Effector memory CD8-positive, alpha-beta T cell (primary cell): ENCODE measurements at regions not wholly inside any gene's neighbourhood (a gene's known extent, or its start where the extent isn't known, plus 50 kb on each side); places are given as distances from the start of the nearest gene placed in this dataset.

Experiments
- ATAC-seq: fragments of 150-1000 bp; cut with Tn5 transposase; replicated peaks from 2 replicates; pipeline ENCODE4 v1.10.0; 2021; ENCODE audit warnings: mild to moderate bottlenecking, moderate library complexity
- DNase-seq, 3 experiments: peaks; one replicate each; pipeline ENCODE4 v3.0.0; 2021
- H3K27ac Mint-ChIP-seq, 2 donors: one replicate each; pipeline ENCODE4 v1.8.0; 2022; ENCODE audit warnings: mild to moderate bottlenecking in 2 of 2, mixed read lengths in 2 of 2, moderate library complexity in 2 of 2
- H3K27me3 Mint-ChIP-seq, 2 donors: one replicate each; pipeline ENCODE4 v1.8.0; 2022; ENCODE audit warnings: mixed read lengths in 2 of 2
- H3K36me3 Mint-ChIP-seq: one replicate; pipeline ENCODE4 v1.8.0; 2022; ENCODE audit warnings: mild to moderate bottlenecking, moderate library complexity, mixed read lengths; ENCODE audit not compliant: insufficient read depth
- H3K4me1 Mint-ChIP-seq, 2 donors: one replicate each; pipeline ENCODE4 v1.8.0; 2022; ENCODE audit warnings: low read depth in 2 of 2, mixed read lengths in 2 of 2
- H3K4me3 Mint-ChIP-seq, 2 donors: one replicate each; pipeline ENCODE4 v1.8.0; 2022; ENCODE audit warnings: mild to moderate bottlenecking in 2 of 2, mixed read lengths in 2 of 2, moderate library complexity in 2 of 2
- H3K9me3 Mint-ChIP-seq, 2 donors: one replicate each; pipeline ENCODE4 v1.8.0; 2022; ENCODE audit warnings: mixed read lengths in 2 of 2

DNA sequence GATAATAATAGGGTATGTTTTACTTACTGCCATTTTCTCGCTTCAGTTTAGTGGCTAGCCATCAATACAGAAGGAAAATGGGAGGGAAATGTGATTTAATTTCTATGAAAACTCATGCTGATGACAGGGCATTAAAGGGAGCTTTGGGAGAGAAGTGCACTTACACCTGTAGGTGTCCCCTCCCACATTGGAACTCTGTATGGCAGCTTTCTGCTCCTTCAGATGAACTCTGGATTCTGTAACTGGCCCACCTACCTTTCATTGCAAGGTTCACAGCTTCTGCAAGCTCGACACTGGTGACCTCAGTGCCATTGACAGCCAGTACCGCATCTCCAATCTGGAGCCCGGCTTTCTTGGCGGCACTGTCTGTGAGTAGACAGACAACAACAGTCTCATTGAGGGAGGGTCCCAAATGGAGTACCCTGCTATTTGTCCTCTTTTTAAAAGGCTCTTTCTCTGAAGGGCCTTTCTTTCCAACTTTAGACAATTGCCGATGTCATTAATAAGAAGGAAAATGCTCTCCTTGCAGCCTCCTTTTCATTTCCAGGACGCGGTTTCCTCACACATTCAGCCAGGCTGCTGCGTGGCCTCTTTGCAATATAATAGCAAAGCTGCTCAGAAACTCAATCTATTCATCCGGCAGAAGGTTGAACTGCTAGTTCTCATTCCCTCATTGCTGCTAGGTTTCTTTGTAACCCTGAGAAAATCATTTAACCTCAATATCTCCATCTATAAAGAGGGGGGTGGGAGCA is 63.6 kb downstream of the NUDT12 start:
- DNase-seq (no peak), ATAC-seq (no peak)
- Mint-ChIP-seq H3K4me1 (no peaks in the 10 kb centered on the region), H3K36me3 (no peaks in the 10 kb centered on the region), H3K9me3 (no peaks in the 10 kb centered on the region), H3K27ac (no peak overlapping the region), H3K27me3 (peaks cover 16 to 18% of the 10 kb centered on the region in 2 donors), H3K4me3 (no peak overlapping the region)

DNA sequence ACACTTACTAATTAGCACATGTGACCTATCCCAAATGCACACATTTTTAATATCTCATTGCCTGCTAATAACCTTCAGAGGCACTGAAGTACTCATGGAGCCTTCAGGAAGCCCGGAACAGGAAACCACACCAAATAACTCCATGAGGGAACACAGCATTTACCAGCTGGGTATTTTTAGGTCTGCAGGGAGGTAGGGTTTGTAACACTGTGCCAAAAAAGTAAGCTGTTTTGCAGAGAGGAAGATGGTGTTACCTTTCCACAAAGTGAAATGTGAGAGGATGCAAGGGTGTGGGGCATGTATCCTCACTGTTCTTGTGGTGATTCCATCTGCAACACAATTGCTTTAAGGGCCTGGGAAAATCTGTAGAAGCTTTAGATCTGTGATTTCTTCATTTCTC is 64.4 kb downstream of the NUDT12 start:
- H3K27ac Mint-ChIP-seq = no peak overlapping the region
- H3K36me3 Mint-ChIP-seq = no peaks in the 10 kb centered on the region
- H3K4me1 Mint-ChIP-seq = no peaks in the 10 kb centered on the region
- H3K4me3 Mint-ChIP-seq = no peak overlapping the region
- DNase-seq (no peak), ATAC-seq (no peak)
- H3K27me3 Mint-ChIP-seq = peaks cover 18 to 22% of the 10 kb centered on the region in 2 donors
- no peaks in the 10 kb centered on the region for H3K9me3 Mint-ChIP-seq

DNA sequence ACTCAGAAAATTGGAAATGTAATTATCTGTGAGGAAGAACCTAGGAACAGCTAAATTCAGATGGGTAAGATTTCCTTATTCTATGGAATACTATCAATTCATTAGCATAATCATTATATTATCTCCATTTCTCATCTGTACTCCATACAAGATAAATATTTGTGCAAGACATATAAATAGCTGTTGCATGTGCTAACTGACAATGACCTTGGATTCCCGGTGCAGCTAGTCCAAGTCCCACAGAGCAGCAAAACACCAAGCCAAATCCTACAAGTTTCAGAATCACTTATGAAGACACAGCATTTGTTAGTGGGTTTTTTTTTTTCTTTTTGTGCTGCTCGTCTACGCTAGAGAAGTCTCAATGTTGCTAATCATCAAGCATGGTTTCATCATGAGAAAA is 64.8 kb downstream of the NUDT12 start:
- ATAC-seq (no peak), DNase-seq (no peak)
- Mint-ChIP-seq H3K36me3 (no peaks in the 10 kb centered on the region), H3K27ac (no peak overlapping the region), H3K27me3 (peaks cover 18 to 22% of the 10 kb centered on the region in 2 donors), H3K4me3 (no peak overlapping the region), H3K9me3 (no peaks in the 10 kb centered on the region), H3K4me1 (no peaks in the 10 kb centered on the region)

DNA sequence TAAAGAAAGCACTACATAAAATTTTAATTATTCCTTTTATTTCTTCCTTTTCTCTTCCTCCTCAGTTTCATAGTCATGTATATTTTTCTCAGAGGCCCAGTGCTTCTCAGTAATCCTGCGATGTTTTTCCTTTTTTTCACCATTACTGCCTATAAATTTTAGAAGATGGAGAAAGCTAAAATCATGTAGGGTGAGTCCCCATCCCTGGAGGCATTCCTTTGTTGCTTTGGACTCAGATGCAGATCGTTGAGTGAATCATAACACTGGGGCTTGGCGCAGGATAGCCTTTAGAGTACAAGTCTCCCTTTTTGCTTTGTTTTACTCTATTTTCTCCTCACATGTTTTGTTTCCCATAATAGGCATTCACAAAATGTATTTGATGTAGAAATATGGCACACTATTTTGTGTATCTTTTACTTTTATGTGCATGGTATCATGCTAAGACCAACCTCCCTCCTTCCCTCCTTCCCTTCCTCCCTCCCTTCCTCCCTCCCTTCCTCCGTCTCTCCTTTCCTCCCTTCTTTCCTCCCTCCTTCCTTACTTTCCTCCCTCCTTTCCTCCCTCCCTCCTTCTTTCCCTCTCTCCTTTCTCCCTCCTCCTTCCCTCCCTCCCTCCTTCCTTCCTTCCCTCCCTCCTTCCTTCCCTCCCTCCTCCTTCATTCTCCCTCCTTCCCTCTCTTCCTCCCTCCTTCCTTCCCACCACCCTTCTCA is 72.4 kb downstream of the NUDT12 start:
- Mint-ChIP-seq H3K27me3 (peaks cover 3 to 20% of the 10 kb centered on the region in 2 donors), H3K4me1 (peaks cover 0 to 4% of the 10 kb centered on the region in 2 donors), H3K4me3 (no peak overlapping the region), H3K36me3 (no peaks in the 10 kb centered on the region), H3K9me3 (no peaks in the 10 kb centered on the region), H3K27ac (no peak overlapping the region)
- no peak for DNase-seq
- ATAC-seq = no peak

DNA sequence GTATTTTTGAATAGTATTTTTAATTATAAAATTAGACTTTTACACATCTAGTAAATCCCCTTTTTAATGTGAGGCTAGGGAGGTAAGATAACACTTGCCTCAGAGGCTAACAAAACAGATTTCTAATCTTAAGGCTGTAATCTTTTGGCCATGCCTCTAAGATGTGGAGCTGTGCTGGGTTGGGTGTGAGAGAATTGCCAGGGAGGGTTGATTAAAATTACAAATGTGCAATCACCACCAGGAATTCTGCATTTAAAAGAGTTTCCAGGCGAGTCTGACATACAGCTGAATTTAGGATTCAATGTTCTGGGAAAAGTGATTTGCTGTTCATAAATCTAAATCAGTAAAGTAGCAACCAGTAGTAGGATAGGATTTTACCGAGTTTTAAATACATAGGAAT is 73.3 kb downstream of the NUDT12 start:
- H3K4me1 Mint-ChIP-seq = peaks cover 0 to 4% of the 10 kb centered on the region in 2 donors
- no peak for ATAC-seq
- H3K9me3 Mint-ChIP-seq = no peaks in the 10 kb centered on the region
- H3K4me3 Mint-ChIP-seq = no peak overlapping the region
- DNase-seq = no peak
- H3K27ac Mint-ChIP-seq = no peak overlapping the region
- H3K36me3 Mint-ChIP-seq = no peaks in the 10 kb centered on the region
- H3K27me3 Mint-ChIP-seq = peaks cover 0 to 16% of the 10 kb centered on the region in 2 donors

DNA sequence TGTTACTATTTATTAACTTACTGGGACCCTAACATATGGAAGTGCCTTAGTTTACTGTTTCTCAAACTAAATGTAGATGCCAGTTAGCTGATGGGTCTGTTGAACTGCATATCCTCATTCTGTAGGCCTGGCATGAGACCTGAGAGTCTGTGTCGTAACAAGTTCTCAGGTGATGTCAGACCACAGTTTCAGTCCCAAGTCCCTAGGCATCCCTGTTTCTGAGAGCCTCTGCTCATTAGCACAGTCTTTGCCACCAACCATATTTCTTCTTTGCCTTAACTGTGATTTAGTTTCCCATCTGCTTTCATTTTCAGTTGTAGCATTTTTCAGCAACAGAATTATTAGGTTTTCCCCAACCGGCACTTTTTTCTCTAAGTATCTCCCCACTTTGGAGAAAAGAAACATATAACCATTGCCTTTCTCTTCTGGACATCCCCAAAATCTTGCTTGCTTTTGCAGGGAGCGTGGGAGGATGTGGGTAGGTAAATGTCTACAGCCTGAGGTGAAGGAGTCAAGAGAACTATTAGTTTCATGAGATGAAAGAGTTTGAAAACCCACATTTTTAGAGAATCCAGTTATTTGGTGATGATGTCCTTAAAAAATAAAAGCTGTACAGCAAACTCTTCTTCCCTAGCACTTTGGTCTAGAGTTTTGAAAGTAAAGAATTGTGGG is 74.6 kb downstream of the NUDT12 start:
- no peak overlapping the region for H3K4me3 Mint-ChIP-seq
- H3K27ac Mint-ChIP-seq = no peak overlapping the region
- peaks cover 0 to 4% of the 10 kb centered on the region in 2 donors for H3K4me1 Mint-ChIP-seq
- no peaks in the 10 kb centered on the region for H3K36me3 Mint-ChIP-seq
- ATAC-seq (no peak), DNase-seq (no peak)
- no peaks in the 10 kb centered on the region for H3K9me3 Mint-ChIP-seq
- peaks cover 0 to 11% of the 10 kb centered on the region in 2 donors for H3K27me3 Mint-ChIP-seq

DNA sequence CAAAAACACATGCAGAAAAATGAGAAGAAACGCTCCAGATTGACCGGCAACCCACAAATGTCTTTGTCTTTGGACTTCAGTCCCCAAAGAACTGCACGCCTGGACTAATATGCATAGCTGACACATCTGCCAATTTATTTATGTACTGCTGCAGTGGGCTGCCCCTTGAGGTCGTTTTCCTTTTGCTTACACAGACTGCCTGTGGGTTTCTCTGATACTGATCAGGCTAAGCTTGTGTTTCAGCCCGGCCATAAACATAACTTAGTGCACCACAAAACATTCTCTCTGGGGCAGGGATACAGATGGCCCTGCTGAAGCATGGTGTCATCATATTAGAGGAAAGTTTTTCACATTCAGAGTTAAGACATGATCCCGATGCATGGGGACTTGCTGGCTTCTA is 75.4 kb downstream of the NUDT12 start:
- no peak for ATAC-seq
- Mint-ChIP-seq H3K4me1 (peaks cover 0 to 4% of the 10 kb centered on the region in 2 donors), H3K27ac (no peak overlapping the region), H3K9me3 (no peaks in the 10 kb centered on the region), H3K4me3 (no peak overlapping the region), H3K27me3 (peaks cover 0 to 13% of the 10 kb centered on the region in 2 donors), H3K36me3 (no peaks in the 10 kb centered on the region)
- DNase-seq = no peak

DNA sequence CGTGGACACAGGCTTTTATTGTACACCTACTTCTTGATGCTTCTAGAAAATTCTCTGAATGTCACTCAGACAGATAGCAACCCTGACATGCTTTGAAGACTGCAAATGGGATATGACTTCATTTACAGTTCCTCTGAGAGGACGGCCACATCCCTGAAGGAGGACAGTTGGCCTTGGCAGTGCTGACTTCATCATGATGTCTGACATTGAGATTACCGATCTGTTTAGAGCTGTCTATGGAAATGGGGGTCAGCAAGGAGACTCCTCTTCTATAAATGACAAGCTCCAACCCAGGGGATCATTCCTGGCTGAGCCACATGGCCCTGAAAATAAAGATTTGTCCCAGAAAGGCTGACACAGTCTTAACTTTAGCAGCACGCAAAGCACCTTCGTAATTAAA is 75.8 kb downstream of the NUDT12 start:
- Mint-ChIP-seq H3K4me3 (no peak overlapping the region), H3K36me3 (no peaks in the 10 kb centered on the region), H3K9me3 (no peaks in the 10 kb centered on the region), H3K4me1 (peaks cover 0 to 4% of the 10 kb centered on the region in 2 donors), H3K27me3 (peaks cover under 1 to 18% of the 10 kb centered on the region in 2 donors), H3K27ac (no peak overlapping the region)
- no peak for DNase-seq
- ATAC-seq = no peak

DNA sequence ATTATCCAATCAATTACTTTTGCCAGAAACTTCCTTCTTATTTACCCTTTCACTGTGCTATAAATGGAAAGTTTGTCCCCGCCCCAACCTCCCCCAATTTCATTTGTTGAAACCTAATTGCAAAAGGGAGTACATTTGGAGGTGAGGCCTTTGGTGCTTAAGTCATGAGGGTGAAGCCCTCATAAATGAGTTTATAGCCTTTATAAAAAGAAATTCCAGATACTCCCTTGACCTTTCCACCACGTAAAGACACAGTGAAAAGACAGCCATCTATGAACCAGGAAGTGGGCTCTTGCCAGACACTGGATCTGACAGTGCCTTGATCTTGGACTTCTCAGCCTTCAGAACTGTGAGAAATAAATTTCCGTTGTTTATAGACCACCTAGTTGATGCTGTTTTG is 82.3 kb downstream of the NUDT12 start:
- Mint-ChIP-seq H3K27ac (no peak overlapping the region), H3K4me3 (no peak overlapping the region), H3K9me3 (no peaks in the 10 kb centered on the region), H3K27me3 (peaks cover 6 to 20% of the 10 kb centered on the region in 2 donors), H3K36me3 (no peaks in the 10 kb centered on the region), H3K4me1 (no peaks in the 10 kb centered on the region)
- ATAC-seq = no peak
- DNase-seq = no peak

DNA sequence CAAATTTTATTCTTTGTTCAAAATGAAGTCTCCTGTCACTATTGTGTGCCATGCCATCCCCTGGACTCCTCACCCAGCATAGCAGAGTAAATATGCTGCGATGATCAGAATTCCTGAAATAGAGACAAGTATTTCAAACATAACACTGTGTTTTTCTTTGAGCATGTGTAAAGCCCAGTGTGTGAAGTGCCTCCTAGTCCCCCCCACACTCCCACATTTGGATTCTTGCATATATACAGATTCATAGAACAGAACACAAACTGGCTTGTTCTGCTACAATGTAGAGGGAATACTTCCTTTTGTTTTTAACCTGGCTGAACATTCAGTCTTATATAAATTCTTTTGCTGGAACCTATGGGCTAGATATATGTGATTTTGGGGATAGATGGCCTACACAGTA is 84.9 kb downstream of the NUDT12 start:
- H3K27me3 Mint-ChIP-seq = peaks cover 8 to 29% of the 10 kb centered on the region in 2 donors
- no peak for ATAC-seq

DNA sequence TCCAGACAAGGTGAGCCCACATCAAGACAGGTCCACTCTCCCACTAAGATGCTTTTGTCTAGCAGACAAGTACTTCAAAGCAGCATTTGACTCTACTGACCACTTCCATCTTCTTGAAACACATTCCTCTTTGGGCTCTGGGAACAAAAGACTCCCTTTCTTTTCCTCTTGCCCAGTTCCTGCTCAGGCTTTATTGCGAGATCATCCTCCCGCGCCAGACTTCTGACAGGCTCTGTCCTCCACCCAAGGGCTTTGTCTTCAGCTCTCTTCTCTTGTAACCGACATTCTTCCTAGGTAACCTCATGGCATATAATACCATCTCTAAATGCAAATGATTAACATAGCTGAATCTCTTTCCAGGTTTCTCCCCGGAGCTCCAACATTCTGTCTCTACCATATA is 85.8 kb downstream of the NUDT12 start:
- Mint-ChIP-seq H3K9me3 (no peaks in the 10 kb centered on the region), H3K36me3 (no peaks in the 10 kb centered on the region), H3K4me3 (no peak overlapping the region), H3K27ac (no peak overlapping the region), H3K4me1 (no peaks in the 10 kb centered on the region), H3K27me3 (peaks cover 10 to 22% of the 10 kb centered on the region in 2 donors)
- ATAC-seq (no peak), DNase-seq (no peak)

More for the DNA sequence above, 84.9 kb downstream of the NUDT12 start:
- no peak for DNase-seq
- Mint-ChIP-seq H3K4me3 (no peak overlapping the region), H3K9me3 (no peaks in the 10 kb centered on the region), H3K36me3 (no peaks in the 10 kb centered on the region), H3K27ac (no peak overlapping the region), H3K4me1 (no peaks in the 10 kb centered on the region)

DNA sequence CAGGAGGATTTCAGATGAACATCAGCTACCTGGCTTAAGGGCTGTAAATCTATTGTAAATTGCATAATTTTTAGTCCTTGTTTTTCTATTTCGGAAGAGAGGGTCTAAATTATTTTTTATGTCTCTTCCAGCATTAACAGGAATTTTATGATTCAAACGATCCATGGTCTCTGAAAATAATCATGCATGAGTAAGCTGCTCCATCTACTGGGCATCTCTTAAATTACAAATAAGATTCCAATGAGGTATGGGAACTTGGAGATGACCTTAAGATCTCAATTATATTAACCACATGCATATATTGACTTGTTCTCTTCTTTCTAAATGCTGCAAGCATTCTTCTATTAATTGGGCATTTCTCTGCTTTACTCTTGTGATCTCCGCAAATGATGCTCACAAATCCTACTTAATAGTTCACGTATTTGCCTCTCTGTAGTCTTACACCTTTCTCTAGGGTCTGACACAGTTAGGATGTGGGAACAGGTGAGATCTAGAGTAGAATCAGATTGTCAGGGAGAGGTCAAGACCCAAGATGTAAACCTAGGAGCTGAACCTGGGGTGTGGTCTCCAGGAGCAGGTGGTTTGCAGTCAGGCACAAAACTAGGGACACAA is 86.9 kb downstream of the NUDT12 start:
- H3K4me3 Mint-ChIP-seq = no peak overlapping the region
- no peaks in the 10 kb centered on the region for H3K36me3 Mint-ChIP-seq
- no peak overlapping the region for H3K27ac Mint-ChIP-seq
- no peaks in the 10 kb centered on the region for H3K4me1 Mint-ChIP-seq
- no peak for ATAC-seq
- DNase-seq = no peak
- peaks cover 4 to 11% of the 10 kb centered on the region in 2 donors for H3K27me3 Mint-ChIP-seq
- no peaks in the 10 kb centered on the region for H3K9me3 Mint-ChIP-seq

DNA sequence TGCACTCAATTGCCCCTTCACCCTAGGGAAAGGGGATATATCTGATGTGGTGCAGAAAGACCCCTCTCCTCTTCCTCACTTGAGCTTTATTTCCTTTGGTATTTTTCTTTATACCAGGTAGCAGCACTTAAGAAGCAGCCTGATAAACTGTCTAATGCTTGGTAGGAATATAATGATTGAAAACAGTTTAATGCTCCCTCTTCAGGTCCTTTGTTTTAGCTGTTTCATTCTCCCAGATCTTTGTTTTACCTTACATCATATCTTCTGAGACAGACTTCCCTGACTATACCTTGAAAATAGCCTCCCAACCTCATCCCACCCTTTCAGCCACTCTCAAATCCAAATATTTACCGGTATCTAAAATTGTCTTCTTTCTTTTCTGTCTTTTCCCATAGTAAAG is 87.9 kb downstream of the NUDT12 start:
- H3K4me3 Mint-ChIP-seq = no peak overlapping the region

More for the DNA sequence above, 87.9 kb downstream of the NUDT12 start:
- DNase-seq (no peak), ATAC-seq (no peak)
- Mint-ChIP-seq H3K4me1 (no peaks in the 10 kb centered on the region), H3K36me3 (no peaks in the 10 kb centered on the region), H3K9me3 (no peaks in the 10 kb centered on the region), H3K27ac (no peak overlapping the region), H3K27me3 (peaks cover 7 to 9% of the 10 kb centered on the region in 2 donors)
